Type B pancreatic cell (in vitro differentiated cells): ENCODE measurements at regions not wholly inside any gene's neighbourhood (a gene's known extent, or its start where the extent isn't known, plus 50 kb on each side); places are given as distances from the start of the nearest gene placed in this dataset.

Source experiments
- DNase-seq: peaks from one replicate; pipeline ENCODE4 v3.0.0; 2021; ENCODE audit warnings: mixed read lengths; ENCODE audit not compliant: unreplicated experiment; ENCODE audit errors: extremely low spot score
- H3K27ac Mint-ChIP-seq: 2 replicates; pipeline ENCODE4 v1.8.0; 2021; ENCODE audit warnings: mild to moderate bottlenecking, mixed read lengths
- H3K27me3 Mint-ChIP-seq: 2 replicates; pipeline ENCODE4 v1.8.0; 2021; ENCODE audit warnings: mixed read lengths
- H3K36me3 Mint-ChIP-seq: 2 replicates; pipeline ENCODE4 v1.8.0; 2021; ENCODE audit warnings: mixed read lengths
- H3K4me1 Mint-ChIP-seq: one replicate; pipeline ENCODE4 v1.8.0; 2021; ENCODE audit warnings: mixed read lengths; ENCODE audit not compliant: unreplicated experiment
- H3K4me3 Mint-ChIP-seq: 2 replicates; pipeline ENCODE4 v1.8.0; 2021; ENCODE audit warnings: mild to moderate bottlenecking, mixed read lengths
- H3K9me3 Mint-ChIP-seq: 2 replicates; pipeline ENCODE4 v1.8.0; 2021; ENCODE audit warnings: mixed read lengths
- CTCF ChIP-seq: fragments of 200-600 bp; sonication (generic); conservative IDR thresholded peaks from 2 replicates; pipeline ENCODE4 v1.5.0; 2021; ENCODE audit warnings: antibody characterized with exemption, mild to moderate bottlenecking

GRCh38 chrX:139134316-139134715 is 396.2 kb upstream of the F9 start:
- Mint-ChIP-seq H3K9me3 (no peaks in the 10 kb centered on the region), H3K36me3 (no peaks in the 10 kb centered on the region), H3K4me1 (no peaks in the 10 kb centered on the region), H3K27ac (no peak overlapping the region), H3K27me3 (peaks cover 3% of the 10 kb centered on the region), H3K4me3 (no peak overlapping the region)
- TF ChIP-seq CTCF = no peak
- DNase-seq = no peak

GRCh38 chrX:139126493-139126892 is 404.0 kb upstream of the F9 start:
- DNase-seq = no peak
- Mint-ChIP-seq H3K27me3 (peaks cover 20% of the 10 kb centered on the region), H3K4me3 (no peak overlapping the region), H3K4me1 (no peaks in the 10 kb centered on the region), H3K36me3 (no peaks in the 10 kb centered on the region), H3K9me3 (peaks cover 5% of the 10 kb centered on the region), H3K27ac (no peak overlapping the region)
- peak; percentile 71 for TF ChIP-seq CTCF

GRCh38 chrX:139125916-139126315 is 404.6 kb upstream of the F9 start:
- H3K36me3 Mint-ChIP-seq = no peaks in the 10 kb centered on the region
- no peak for DNase-seq
- no peak overlapping the region for H3K27ac Mint-ChIP-seq
- no peak overlapping the region for H3K4me3 Mint-ChIP-seq
- peaks cover 5% of the 10 kb centered on the region for H3K9me3 Mint-ChIP-seq
- no peaks in the 10 kb centered on the region for H3K4me1 Mint-ChIP-seq
- no peak for TF ChIP-seq CTCF
- peaks cover 20% of the 10 kb centered on the region for H3K27me3 Mint-ChIP-seq

- DNase-seq = no peak
- Mint-ChIP-seq H3K27me3 (peaks cover 24% of the 10 kb centered on the region), H3K36me3 (no peaks in the 10 kb centered on the region), H3K4me1 (no peaks in the 10 kb centered on the region), H3K4me3 (no peak overlapping the region), H3K9me3 (peaks cover 5% of the 10 kb centered on the region), H3K27ac (no peak overlapping the region)
- no peak for TF ChIP-seq CTCF
These were observed 408.8 kb upstream of the F9 start for GRCh38 chrX:139121616-139122286.

GRCh38 chrX:139120760-139121159 is 409.2 kb upstream of the FGF13 start:
- Mint-ChIP-seq H3K4me3 (no peak overlapping the region), H3K27ac (no peak overlapping the region), H3K27me3 (peaks cover 18% of the 10 kb centered on the region), H3K9me3 (peaks cover 5% of the 10 kb centered on the region), H3K36me3 (no peaks in the 10 kb centered on the region), H3K4me1 (no peaks in the 10 kb centered on the region)
- no peak for DNase-seq
- no peak for TF ChIP-seq CTCF

GRCh38 chrX:139113708-139114107 is 402.2 kb upstream of the FGF13 start:
- Mint-ChIP-seq H3K36me3 (no peaks in the 10 kb centered on the region), H3K9me3 (no peaks in the 10 kb centered on the region), H3K4me3 (no peak overlapping the region), H3K27ac (no peak overlapping the region), H3K4me1 (no peaks in the 10 kb centered on the region), H3K27me3 (peaks cover 6% of the 10 kb centered on the region)
- TF ChIP-seq CTCF = no peak
- no peak for DNase-seq
